Keratinocyte (primary cell): ENCODE measurements at regions not wholly inside any gene's neighbourhood (a gene's known extent, or its start where the extent isn't known, plus 50 kb on each side); places are given as distances from the start of the nearest gene placed in this dataset.

Experiments used
- DNase-seq: peaks from one replicate; pipeline ENCODE4 v3.0.0-alpha.2; 2011; ENCODE audit warnings: low read depth, missing footprints, low spot score
- FAIRE-seq: peaks from 2 replicates; lab custom pipeline; 2011; peaks lifted over from hg19 to GRCh38; lab: Jason Lieb, UNC
- H2AFZ ChIP-seq: 2 replicates; pipeline ENCODE4 v1.6.0; 2012; ENCODE audit warnings: low read length, control low read depth, inconsistent platforms; ENCODE audit not compliant: control insufficient read depth
- H3K27ac ChIP-seq: 2 replicates; pipeline ENCODE4 v1.5.1; 2011; ENCODE audit warnings: low read length; ENCODE audit not compliant: control insufficient read depth, insufficient read depth
- H3K27me3 ChIP-seq: 3 replicates; pipeline ENCODE4 v1.6.0; 2011; ENCODE audit warnings: low read length; ENCODE audit not compliant: control insufficient read depth, insufficient read depth; ENCODE audit errors: extremely low read depth
- H3K36me3 ChIP-seq, 2 experiments: 2 replicates in 1 of 2; 3 replicates in 1 of 2; pipeline ENCODE4 v1.5.1; 2011; ENCODE audit warnings: low read length in 2 of 2, mild to moderate bottlenecking in 1 of 2; ENCODE audit not compliant: control insufficient read depth in 2 of 2, insufficient read depth in 2 of 2; ENCODE audit errors: extremely low read depth in 1 of 2
- H3K4me1 ChIP-seq: 3 replicates; pipeline ENCODE4 v1.5.1; 2011; ENCODE audit warnings: low read length; ENCODE audit not compliant: control insufficient read depth, insufficient read depth; ENCODE audit errors: extremely low read depth
- H3K4me2 ChIP-seq: 3 replicates; pipeline ENCODE4 v1.6.0; 2011; ENCODE audit warnings: low read depth, low read length; ENCODE audit not compliant: control insufficient read depth, insufficient read depth; ENCODE audit errors: extremely low read depth
- H3K4me3 ChIP-seq, 3 experiments: fragments of 200-600 bp in 1 of 3; sonication (generic) in 1 of 3; 2 replicates in 2 of 3; 3 replicates in 1 of 3; pipeline ENCODE4 v1.5.1; 2011 to 2016; ENCODE audit warnings: low read length in 3 of 3, mild to moderate bottlenecking in 3 of 3, control low read depth in 2 of 3, inconsistent platforms in 1 of 3, low read depth in 1 of 3, mixed read lengths in 1 of 3, mixed run types in 1 of 3, moderate library complexity in 1 of 3; ENCODE audit not compliant: control insufficient read depth in 2 of 3, insufficient read depth in 2 of 3; ENCODE audit errors: extremely low read depth in 1 of 3
- H3K79me2 ChIP-seq: 2 replicates; pipeline ENCODE4 v1.6.0; 2012; ENCODE audit warnings: low read length; ENCODE audit not compliant: control insufficient read depth, insufficient read depth
- H3K9ac ChIP-seq: 3 replicates; pipeline ENCODE4 v1.6.0; 2011; ENCODE audit warnings: low read length; ENCODE audit not compliant: control insufficient read depth, insufficient read depth; ENCODE audit errors: extremely low read depth
- H3K9me1 ChIP-seq: 3 replicates; pipeline ENCODE4 v1.6.0; 2011; ENCODE audit warnings: low read length; ENCODE audit not compliant: control insufficient read depth, insufficient read depth; ENCODE audit errors: extremely low read depth
- H3K9me3 ChIP-seq: 2 replicates; pipeline ENCODE4 v1.5.1; 2012; ENCODE audit warnings: low read depth, low read length; ENCODE audit not compliant: control insufficient read depth
- H4K20me1 ChIP-seq: 3 replicates; pipeline ENCODE4 v1.6.0; 2011; ENCODE audit warnings: low read length; ENCODE audit not compliant: control insufficient read depth, insufficient read depth; ENCODE audit errors: extremely low read depth
- CTCF ChIP-seq, 3 experiments: IDR thresholded peaks in 1 of 3; conservative IDR thresholded peaks in 1 of 3; optimal IDR thresholded peaks in 1 of 3; 2 replicates in 2 of 3; 3 replicates in 1 of 3; pipeline versions ENCODE3 to v1.5.1; 2011; ENCODE audit warnings: low read length in 3 of 3, mild to moderate bottlenecking in 3 of 3, moderate library complexity in 2 of 3, control low read depth in 1 of 3, inconsistent platforms in 1 of 3; ENCODE audit not compliant: insufficient read depth in 2 of 3; ENCODE audit errors: extremely low read depth in 1 of 3
- EZH2 ChIP-seq: IDR thresholded peaks from one replicate; pipeline ENCODE4 v1.6.1; 2012; ENCODE audit warnings: inconsistent platforms, mild to moderate bottlenecking, low read length, moderate library complexity
- dilution Hi-C: fragments of 300-500 bp; cut with MboI; formaldehyde crosslinking; loops from one replicate; pipeline ENCODE4 v1.7.0; 2020; ENCODE audit warnings: low sequenced_read_pairs; ENCODE audit not compliant: extremely low pct_ligation_motif_present

- H3K9me1 ChIP-seq: no peaks in the 10 kb centered on the region
- dilution Hi-C loops: no loop called here
These were observed 114.6 kb downstream of the ZBTB18 start for GRCh38 chr1:244165701-244166100.

GRCh38 chr1:244171241-244171985 lies 120.3 kb downstream of the ZBTB18 start:
- Histone ChIP-seq H3K9ac (no peak overlapping the region), H2AFZ (no peak overlapping the region), H3K27ac (no peak overlapping the region), H3K4me3 (no peak overlapping the region), H3K9me3 (no peaks in the 10 kb centered on the region), H3K79me2 (no peaks in the 10 kb centered on the region), H3K4me1 (peaks cover 4% of the 10 kb centered on the region), H3K27me3 (no peaks in the 10 kb centered on the region), H3K9me1 (no peaks in the 10 kb centered on the region), H3K36me3 (no peaks in the 10 kb centered on the region), H4K20me1 (no peaks in the 10 kb centered on the region), H3K4me2 (no peak overlapping the region)
- dilution Hi-C loops: no loop called here
- DNase-seq: no peak
- FAIRE-seq: no peak
- TF ChIP-seq EZH2 (no peak), CTCF (optimal IDR thresholded peaks at IDR 0.05 in 1 of 3, IDR thresholded peaks at IDR 0.05 in 1 of 3, conservative IDR thresholded peaks at IDR 0.05 in 1 of 3; ENCODE audit: extremely low read depth in 1 of 3, insufficient read depth in 2 of 3, low read length in 3 of 3) (no peak)

More at GRCh38 chr1:244165701-244166100, 114.6 kb downstream of the ZBTB18 start:
- Histone ChIP-seq H3K27ac (no peak overlapping the region), H3K4me2 (no peak overlapping the region), H3K36me3 (no peaks in the 10 kb centered on the region), H4K20me1 (no peaks in the 10 kb centered on the region), H3K9me3 (no peaks in the 10 kb centered on the region), H3K4me3 (no peak overlapping the region), H3K9ac (no peak overlapping the region), H3K79me2 (no peaks in the 10 kb centered on the region), H3K27me3 (no peaks in the 10 kb centered on the region), H3K4me1 (peaks cover 35% of the 10 kb centered on the region), H2AFZ (no peak overlapping the region)
- TF ChIP-seq EZH2 (no peak), CTCF (optimal IDR thresholded peaks at IDR 0.05 in 1 of 3, IDR thresholded peaks at IDR 0.05 in 1 of 3, conservative IDR thresholded peaks at IDR 0.05 in 1 of 3; ENCODE audit: extremely low read depth in 1 of 3, insufficient read depth in 2 of 3, low read length in 3 of 3) (no peak)
- DNase-seq (no peak), FAIRE-seq (no peak)
